H1 (cell line): ENCODE measurements at regions not wholly inside any gene's neighbourhood (a gene's known extent, or its start where the extent isn't known, plus 50 kb on each side); places are given as distances from the start of the nearest gene placed in this dataset.

Source experiments
- ASH2L ChIP-seq: fragments of 200-600, 300-600 bp; sonication (generic); IDR thresholded peaks from one replicate; pipeline ENCODE4 v1.7.1; 2017; ENCODE audit warnings: low read length
- TF ChIP-seq, protein P1 (sequence below), 3 experiments: IDR thresholded peaks; 1 replicate in 2 of 3; 2 replicates in 1 of 3; pipeline versions ENCODE4 v1.5.1 to v1.6.1; 2011; ENCODE audit warnings: low read length in 3 of 3, mild to moderate bottlenecking in 3 of 3, inconsistent platforms in 2 of 3, low read depth in 1 of 3, moderate library complexity in 1 of 3; ENCODE audit not compliant: insufficient read depth in 1 of 3; ENCODE audit errors: control extremely low read depth in 1 of 3

DNA sequence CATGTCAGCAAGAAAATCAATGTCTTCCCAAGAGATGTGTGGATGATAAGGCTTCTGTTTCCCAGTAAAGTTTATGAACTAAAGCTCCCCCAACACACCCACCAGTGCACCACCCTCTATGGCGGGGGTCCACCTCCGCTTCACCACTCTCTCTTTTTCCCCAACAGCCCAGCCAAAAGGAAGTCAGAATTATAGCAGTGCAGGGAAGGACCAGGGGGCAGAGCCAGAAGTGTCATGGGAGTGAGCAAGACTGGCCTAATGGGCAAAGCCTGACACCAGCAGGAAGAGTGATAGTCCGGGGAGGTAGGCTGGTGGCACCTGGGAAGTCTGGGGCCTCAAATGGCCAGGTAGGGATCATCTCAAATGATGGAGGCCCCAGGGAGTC is 167.7 kb downstream of the ZFP36L2 start (continued):
- TF ChIP-seq, protein P1, sequence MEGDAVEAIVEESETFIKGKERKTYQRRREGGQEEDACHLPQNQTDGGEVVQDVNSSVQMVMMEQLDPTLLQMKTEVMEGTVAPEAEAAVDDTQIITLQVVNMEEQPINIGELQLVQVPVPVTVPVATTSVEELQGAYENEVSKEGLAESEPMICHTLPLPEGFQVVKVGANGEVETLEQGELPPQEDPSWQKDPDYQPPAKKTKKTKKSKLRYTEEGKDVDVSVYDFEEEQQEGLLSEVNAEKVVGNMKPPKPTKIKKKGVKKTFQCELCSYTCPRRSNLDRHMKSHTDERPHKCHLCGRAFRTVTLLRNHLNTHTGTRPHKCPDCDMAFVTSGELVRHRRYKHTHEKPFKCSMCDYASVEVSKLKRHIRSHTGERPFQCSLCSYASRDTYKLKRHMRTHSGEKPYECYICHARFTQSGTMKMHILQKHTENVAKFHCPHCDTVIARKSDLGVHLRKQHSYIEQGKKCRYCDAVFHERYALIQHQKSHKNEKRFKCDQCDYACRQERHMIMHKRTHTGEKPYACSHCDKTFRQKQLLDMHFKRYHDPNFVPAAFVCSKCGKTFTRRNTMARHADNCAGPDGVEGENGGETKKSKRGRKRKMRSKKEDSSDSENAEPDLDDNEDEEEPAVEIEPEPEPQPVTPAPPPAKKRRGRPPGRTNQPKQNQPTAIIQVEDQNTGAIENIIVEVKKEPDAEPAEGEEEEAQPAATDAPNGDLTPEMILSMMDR (IDR thresholded peaks at IDR 0.05; ENCODE audit: control extremely low read depth in 1 of 3, insufficient read depth in 1 of 3, low read depth in 1 of 3, low read length in 3 of 3) = no peak
- TF ChIP-seq ASH2L = no peak
